ENCODE measurements at regions not wholly inside any gene's neighbourhood (a gene's known extent, or its start where the extent isn't known, plus 50 kb on each side); places are given as distances from the start of the nearest gene placed in this dataset.

DNA sequence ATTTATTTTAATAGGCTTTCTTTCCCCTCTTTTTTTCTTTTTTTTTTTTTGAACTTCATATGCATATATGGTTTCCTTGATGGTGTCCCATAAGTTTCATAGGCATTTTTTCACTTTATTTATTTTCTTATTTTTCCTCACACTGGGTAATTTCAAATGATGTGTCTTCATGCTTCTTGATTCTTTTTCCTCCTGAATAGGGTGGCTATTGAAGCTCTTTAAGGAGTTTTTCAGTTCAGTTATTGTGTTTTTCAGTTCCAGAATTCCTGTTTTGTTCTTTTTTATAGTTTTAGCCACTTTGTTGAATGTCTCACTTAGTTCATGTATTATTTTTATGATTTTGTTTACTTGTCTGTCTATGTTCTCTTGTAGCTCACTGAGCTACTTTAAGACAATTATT, 273.2 kb downstream of the NFKBIZ start:
- Histone ChIP-seq H3K27ac (replicated peaks) (no peak overlapping the region), H3K27me3 (ENCODE audit: insufficient read depth, poor library complexity, severe bottlenecking) (no peaks in the 10 kb centered on the region), H3K4me3 (replicated peaks; ENCODE audit: insufficient read depth, low read length) (no peak overlapping the region)
- no peak for DNase-seq (ENCODE audit: low read depth in 1 of 2, low spot score in 1 of 2)
- TF ChIP-seq POLR2AphosphoS5 (IDR thresholded peaks at IDR 0.05; ENCODE audit: low read depth) (no peak), GABPA (IDR thresholded peaks at IDR 0.05; ENCODE audit: low read depth) (no peak), SPI1 (IDR thresholded peaks at IDR 0.05; ENCODE audit: borderline replicate concordance, low read depth) (no peak)
- TF ChIP-seq, protein P1, sequence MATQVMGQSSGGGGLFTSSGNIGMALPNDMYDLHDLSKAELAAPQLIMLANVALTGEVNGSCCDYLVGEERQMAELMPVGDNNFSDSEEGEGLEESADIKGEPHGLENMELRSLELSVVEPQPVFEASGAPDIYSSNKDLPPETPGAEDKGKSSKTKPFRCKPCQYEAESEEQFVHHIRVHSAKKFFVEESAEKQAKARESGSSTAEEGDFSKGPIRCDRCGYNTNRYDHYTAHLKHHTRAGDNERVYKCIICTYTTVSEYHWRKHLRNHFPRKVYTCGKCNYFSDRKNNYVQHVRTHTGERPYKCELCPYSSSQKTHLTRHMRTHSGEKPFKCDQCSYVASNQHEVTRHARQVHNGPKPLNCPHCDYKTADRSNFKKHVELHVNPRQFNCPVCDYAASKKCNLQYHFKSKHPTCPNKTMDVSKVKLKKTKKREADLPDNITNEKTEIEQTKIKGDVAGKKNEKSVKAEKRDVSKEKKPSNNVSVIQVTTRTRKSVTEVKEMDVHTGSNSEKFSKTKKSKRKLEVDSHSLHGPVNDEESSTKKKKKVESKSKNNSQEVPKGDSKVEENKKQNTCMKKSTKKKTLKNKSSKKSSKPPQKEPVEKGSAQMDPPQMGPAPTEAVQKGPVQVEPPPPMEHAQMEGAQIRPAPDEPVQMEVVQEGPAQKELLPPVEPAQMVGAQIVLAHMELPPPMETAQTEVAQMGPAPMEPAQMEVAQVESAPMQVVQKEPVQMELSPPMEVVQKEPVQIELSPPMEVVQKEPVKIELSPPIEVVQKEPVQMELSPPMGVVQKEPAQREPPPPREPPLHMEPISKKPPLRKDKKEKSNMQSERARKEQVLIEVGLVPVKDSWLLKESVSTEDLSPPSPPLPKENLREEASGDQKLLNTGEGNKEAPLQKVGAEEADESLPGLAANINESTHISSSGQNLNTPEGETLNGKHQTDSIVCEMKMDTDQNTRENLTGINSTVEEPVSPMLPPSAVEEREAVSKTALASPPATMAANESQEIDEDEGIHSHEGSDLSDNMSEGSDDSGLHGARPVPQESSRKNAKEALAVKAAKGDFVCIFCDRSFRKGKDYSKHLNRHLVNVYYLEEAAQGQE (IDR thresholded peaks at IDR 0.05; ENCODE audit: insufficient replicate concordance, low read depth), result no peak
- TF ChIP-seq, protein P2, sequence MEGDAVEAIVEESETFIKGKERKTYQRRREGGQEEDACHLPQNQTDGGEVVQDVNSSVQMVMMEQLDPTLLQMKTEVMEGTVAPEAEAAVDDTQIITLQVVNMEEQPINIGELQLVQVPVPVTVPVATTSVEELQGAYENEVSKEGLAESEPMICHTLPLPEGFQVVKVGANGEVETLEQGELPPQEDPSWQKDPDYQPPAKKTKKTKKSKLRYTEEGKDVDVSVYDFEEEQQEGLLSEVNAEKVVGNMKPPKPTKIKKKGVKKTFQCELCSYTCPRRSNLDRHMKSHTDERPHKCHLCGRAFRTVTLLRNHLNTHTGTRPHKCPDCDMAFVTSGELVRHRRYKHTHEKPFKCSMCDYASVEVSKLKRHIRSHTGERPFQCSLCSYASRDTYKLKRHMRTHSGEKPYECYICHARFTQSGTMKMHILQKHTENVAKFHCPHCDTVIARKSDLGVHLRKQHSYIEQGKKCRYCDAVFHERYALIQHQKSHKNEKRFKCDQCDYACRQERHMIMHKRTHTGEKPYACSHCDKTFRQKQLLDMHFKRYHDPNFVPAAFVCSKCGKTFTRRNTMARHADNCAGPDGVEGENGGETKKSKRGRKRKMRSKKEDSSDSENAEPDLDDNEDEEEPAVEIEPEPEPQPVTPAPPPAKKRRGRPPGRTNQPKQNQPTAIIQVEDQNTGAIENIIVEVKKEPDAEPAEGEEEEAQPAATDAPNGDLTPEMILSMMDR (IDR thresholded peaks at IDR 0.05; ENCODE audit: insufficient read depth, low read length), result no peak

DNA sequence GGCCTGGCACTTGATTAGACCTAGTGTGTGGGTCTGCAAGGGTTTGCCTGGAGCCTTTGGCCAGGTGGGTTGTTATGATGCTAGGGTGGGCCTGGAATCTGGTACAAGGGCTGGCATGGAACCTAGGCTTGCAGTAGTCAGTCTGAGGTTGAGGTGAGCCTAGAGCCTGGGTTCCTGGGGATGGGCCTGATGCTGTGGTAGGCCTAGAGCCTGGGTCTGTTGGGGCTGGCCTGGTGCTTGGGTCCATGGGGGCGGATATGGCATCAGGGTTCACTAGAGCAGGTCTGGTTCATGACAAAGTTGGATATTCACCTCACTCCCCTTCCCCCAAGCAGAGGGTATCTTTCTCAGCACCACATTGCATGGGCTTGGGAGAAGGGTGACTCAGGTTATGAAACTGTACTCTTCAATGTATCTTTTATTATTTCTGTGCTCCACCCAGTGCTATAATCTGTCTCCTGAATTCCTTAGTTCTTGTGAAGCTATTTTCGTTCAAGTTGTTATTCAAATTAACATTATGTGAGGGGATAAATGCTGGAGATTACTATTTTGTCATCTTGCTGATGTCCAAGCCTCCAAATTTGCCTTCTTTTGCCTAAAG, 274.4 kb downstream of the NFKBIZ start:
- TF ChIP-seq GABPA (IDR thresholded peaks at IDR 0.05; ENCODE audit: low read depth), result no peak
- no peak for TF ChIP-seq POLR2AphosphoS5 (IDR thresholded peaks at IDR 0.05; ENCODE audit: low read depth)
- TF ChIP-seq, protein P2 (IDR thresholded peaks at IDR 0.05; ENCODE audit: insufficient read depth, low read length), result no peak
- TF ChIP-seq, protein P1 (IDR thresholded peaks at IDR 0.05; ENCODE audit: insufficient replicate concordance, low read depth), result no peak
- no peak for TF ChIP-seq SPI1 (IDR thresholded peaks at IDR 0.05; ENCODE audit: borderline replicate concordance, low read depth)
- no peak overlapping the region for H3K27ac ChIP-seq (replicated peaks)
- no peak for DNase-seq (ENCODE audit: low read depth in 1 of 2, low spot score in 1 of 2)

DNA sequence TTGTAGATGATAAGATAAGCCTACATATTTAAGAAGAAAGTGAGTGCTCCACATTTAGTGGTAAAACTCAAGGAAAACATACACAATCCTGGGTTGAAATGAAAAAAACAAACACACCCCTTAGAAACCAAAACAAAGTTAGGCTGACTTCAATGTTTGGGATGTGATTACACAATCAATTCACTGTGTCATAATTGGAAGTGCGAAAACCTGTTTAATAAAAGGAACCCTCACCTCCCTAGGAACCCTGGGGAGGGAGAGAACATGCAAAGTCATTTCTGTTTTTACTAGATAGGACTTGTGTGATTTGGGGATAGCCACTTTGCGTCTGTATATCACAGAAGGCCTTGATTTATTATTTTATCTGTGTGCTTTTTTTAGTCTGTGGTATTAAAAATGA, 275.0 kb downstream of the NFKBIZ start:
- Histone ChIP-seq H3K27ac (replicated peaks) (no peak overlapping the region), H3K27me3 (ENCODE audit: insufficient read depth, poor library complexity, severe bottlenecking) (no peaks in the 10 kb centered on the region), H3K4me3 (replicated peaks; ENCODE audit: insufficient read depth, low read length) (no peak overlapping the region)
- no peak for DNase-seq (ENCODE audit: low read depth in 1 of 2, low spot score in 1 of 2)
- TF ChIP-seq SPI1 (IDR thresholded peaks at IDR 0.05; ENCODE audit: borderline replicate concordance, low read depth) (no peak), GABPA (IDR thresholded peaks at IDR 0.05; ENCODE audit: low read depth) (no peak), POLR2AphosphoS5 (IDR thresholded peaks at IDR 0.05; ENCODE audit: low read depth) (no peak)
- TF ChIP-seq, protein P1 (IDR thresholded peaks at IDR 0.05; ENCODE audit: insufficient replicate concordance, low read depth), result no peak
- TF ChIP-seq, protein P2 (IDR thresholded peaks at IDR 0.05; ENCODE audit: insufficient read depth, low read length), result no peak

More for the DNA sequence above, 274.4 kb downstream of the NFKBIZ start:
- H3K4me3 ChIP-seq (replicated peaks; ENCODE audit: insufficient read depth, low read length), result no peak overlapping the region
- H3K27me3 ChIP-seq (ENCODE audit: insufficient read depth, poor library complexity, severe bottlenecking), result no peaks in the 10 kb centered on the region

Measured in HL-60 (cell line).